ENCODE measurements at regions not wholly inside any gene's neighbourhood (a gene's known extent, or its start where the extent isn't known, plus 50 kb on each side); places are given as distances from the start of the nearest gene placed in this dataset.

- TF ChIP-seq ZBTB43 (CRISPR knock-in tag; IDR thresholded peaks at IDR 0.05) (no peak), RORB (CRISPR knock-in tag; IDR thresholded peaks at IDR 0.05) (no peak), ZNF232 (CRISPR knock-in tag; IDR thresholded peaks at IDR 0.05) (no peak), ZMAT4 (CRISPR knock-in tag; IDR thresholded peaks at IDR 0.05) (no peak)
Observed at GRCh38 chr3:187951452-187952190, 202.3 kb upstream of the LPP start (continued).

- Mint-ChIP-seq H3K9me3 (no peaks in the 10 kb centered on the region), H3K27me3 (ENCODE audit: low read depth) (no peaks in the 10 kb centered on the region), H3K4me1 (peaks cover 6% of the 10 kb centered on the region), H3K36me3 (no peaks in the 10 kb centered on the region), H3K4me3 (no peak overlapping the region), H3K27ac (no peak overlapping the region)
- ChIA-PET POLR2A (no interaction called here), CTCF (interaction anchor here (0.6 to 1.4 kb wide), 3 partner anchors 206 to 213 kb away, joined by 4 read pairs; partner anchors contain the start of gene BCL6)
- DNase-seq (ENCODE audit: low spot score) (no peak), ATAC-seq (no peak)
- TF ChIP-seq ATF6 (CRISPR knock-in tag; IDR thresholded peaks at IDR 0.05) (no peak), STAT6 (CRISPR knock-in tag; conservative IDR thresholded peaks at IDR 0.05; ENCODE audit: low read depth) (no peak), ZNF121 (CRISPR knock-in tag; IDR thresholded peaks at IDR 0.05) (no peak), CBFB (CRISPR knock-in tag; IDR thresholded peaks at IDR 0.05; ENCODE audit: low read depth) (no peak), FOXP1 (CRISPR knock-in tag; IDR thresholded peaks at IDR 0.05; ENCODE audit: borderline replicate concordance) (no peak), PRRX2 (CRISPR knock-in tag; IDR thresholded peaks at IDR 0.05) (no peak), GTF2I (CRISPR knock-in tag; conservative IDR thresholded peaks at IDR 0.05) (no peak), CREB1 (CRISPR knock-in tag; IDR thresholded peaks at IDR 0.05) (no peak), ZNF219 (CRISPR knock-in tag; IDR thresholded peaks at IDR 0.05; ENCODE audit: borderline replicate concordance) (no peak), JUN (CRISPR knock-in tag; IDR thresholded peaks at IDR 0.05) (no peak), SOX15 (CRISPR knock-in tag; IDR thresholded peaks at IDR 0.05) (no peak), E2F4 (CRISPR knock-in tag; IDR thresholded peaks at IDR 0.05; ENCODE audit: borderline replicate concordance, low read depth) (no peak), ARID4B (CRISPR knock-in tag; IDR thresholded peaks at IDR 0.05; ENCODE audit: borderline replicate concordance) (no peak), ZNF232 (CRISPR knock-in tag; IDR thresholded peaks at IDR 0.05) (no peak), HMGXB4 (CRISPR knock-in tag; IDR thresholded peaks at IDR 0.05) (no peak), GRHL2 (CRISPR knock-in tag; IDR thresholded peaks at IDR 0.05; ENCODE audit: insufficient replicate concordance, severe bottlenecking) (no peak)
Observed at GRCh38 chr3:187952849-187953248, 201.1 kb upstream of the LPP start.

Measured in WTC11 (cell line).